ENCODE measurements at regions not wholly inside any gene's neighbourhood (a gene's known extent, or its start where the extent isn't known, plus 50 kb on each side); places are given as distances from the start of the nearest gene placed in this dataset.

DNA sequence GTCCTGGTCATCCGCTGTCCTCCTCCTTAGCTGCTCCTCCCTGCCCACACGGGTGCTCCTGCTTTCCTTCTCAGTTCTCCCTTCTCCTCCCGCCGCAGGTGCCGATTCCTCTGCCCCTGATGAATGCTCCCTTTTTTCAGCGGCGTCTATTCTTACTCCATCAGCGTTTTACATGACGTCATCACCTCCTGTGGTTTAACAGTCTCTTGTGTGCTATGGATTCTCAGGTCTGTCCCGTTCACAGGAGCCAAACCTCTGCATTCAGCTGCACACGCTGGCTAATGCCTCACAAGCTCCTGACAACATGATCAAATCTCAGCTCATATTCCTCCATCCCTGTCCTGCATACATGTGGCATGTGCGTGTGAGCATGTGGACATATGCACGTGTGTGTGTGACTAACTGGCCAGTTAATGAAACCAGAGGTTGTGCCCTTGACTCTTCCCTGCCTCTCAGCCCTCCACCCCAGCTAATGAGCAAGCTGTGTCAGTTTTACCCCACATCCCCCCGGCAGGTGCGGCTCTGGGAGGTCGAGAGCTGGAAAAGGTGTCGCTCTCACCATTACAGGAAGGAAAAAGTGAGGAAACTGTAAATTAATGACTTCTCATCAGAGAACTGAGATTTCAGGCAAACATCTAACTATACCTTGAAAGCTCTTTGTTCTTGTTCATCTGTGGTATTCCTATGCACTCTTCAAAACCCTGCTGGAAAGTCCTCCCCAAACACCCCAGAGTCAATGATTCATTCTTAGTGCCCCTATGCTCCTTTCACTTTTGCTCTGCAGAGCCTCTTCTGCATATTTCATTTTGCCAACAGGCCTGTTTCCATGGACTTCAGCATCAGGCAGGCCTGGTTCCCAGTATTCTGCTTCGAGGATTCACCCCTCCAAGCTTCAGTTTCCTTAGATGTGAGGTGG is 163.1 kb downstream of the TTLL2 start:
- no peaks in the 10 kb centered on the region for H3K4me1 ChIP-seq
- no peak for ATAC-seq
- TF ChIP-seq, protein P1, sequence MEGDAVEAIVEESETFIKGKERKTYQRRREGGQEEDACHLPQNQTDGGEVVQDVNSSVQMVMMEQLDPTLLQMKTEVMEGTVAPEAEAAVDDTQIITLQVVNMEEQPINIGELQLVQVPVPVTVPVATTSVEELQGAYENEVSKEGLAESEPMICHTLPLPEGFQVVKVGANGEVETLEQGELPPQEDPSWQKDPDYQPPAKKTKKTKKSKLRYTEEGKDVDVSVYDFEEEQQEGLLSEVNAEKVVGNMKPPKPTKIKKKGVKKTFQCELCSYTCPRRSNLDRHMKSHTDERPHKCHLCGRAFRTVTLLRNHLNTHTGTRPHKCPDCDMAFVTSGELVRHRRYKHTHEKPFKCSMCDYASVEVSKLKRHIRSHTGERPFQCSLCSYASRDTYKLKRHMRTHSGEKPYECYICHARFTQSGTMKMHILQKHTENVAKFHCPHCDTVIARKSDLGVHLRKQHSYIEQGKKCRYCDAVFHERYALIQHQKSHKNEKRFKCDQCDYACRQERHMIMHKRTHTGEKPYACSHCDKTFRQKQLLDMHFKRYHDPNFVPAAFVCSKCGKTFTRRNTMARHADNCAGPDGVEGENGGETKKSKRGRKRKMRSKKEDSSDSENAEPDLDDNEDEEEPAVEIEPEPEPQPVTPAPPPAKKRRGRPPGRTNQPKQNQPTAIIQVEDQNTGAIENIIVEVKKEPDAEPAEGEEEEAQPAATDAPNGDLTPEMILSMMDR (IDR thresholded peaks at IDR 0.05): no peak
- DNase-seq: no peak
- H3K36me3 ChIP-seq: no peaks in the 10 kb centered on the region
- no peak overlapping the region for H3K27ac ChIP-seq
- no peaks in the 10 kb centered on the region for H3K9me3 ChIP-seq
- H3K4me3 ChIP-seq: no peak overlapping the region
- H3K27me3 ChIP-seq: no peaks in the 10 kb centered on the region
- intact Hi-C loops (cut with DNase I): no loop called here

DNA sequence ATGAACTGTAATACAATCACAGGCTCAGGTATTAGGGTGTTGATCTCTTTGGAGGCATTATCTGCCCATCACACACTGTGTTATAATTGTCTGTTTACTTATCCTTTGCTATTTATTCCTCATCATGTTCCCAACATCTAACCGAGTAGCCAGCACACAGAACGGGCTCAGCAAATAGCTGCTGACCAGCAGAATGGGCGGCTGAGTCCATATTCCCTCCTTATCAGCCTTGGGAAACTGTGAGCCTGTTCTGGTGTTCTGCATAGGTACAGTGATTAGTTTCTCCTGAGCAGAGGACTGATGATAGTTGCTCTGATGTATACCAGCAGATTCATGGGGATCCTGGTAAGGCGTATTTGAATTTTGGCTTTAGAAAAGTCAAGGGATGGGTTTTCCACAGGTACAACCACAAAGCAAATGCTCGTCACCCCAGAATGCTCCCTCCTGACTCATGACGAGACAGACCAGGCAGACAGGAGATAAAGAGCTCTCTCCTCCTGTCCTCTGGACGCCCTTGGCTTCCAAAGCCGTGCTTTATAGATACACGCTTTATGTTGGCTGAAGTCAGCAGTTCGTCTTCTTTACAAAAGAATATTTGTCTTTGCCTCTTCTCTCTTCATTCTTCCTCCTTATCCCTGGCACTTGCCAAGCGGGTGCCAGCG is 166.7 kb downstream of the TTLL2 start:
- no peak overlapping the region for H3K4me3 ChIP-seq
- intact Hi-C loops (cut with DNase I): loop anchor here (5.0 kb wide), 1 partner anchor 411 kb away; no protein-coding TSS in a partner anchor

DNA sequence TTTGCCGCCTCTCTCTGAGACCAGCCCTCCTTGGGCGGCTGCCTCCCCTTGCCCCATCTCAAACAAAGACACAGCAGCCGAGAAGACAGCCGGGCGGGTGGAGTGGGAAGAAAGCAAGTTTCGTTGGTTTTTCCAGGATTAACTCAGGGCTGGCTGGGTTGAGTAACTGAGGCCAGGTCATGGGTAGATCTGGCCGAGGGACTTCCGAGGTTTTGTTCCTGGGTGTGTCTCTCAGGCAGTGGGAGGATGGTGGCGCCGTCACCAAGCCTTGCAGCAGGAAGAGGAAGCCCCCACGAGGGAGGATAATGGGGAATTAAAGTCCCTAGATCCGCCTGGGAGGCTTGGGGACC is 167.2 kb downstream of the TTLL2 start:
- peak; percentile 88 for ATAC-seq
- no peak overlapping the region for H3K27ac ChIP-seq
- H3K36me3 ChIP-seq: no peaks in the 10 kb centered on the region
- peak; percentile 73 for DNase-seq
- H3K9me3 ChIP-seq: no peaks in the 10 kb centered on the region
- intact Hi-C loops (cut with DNase I): loop anchor here (5.0 kb wide), 1 partner anchor 410 kb away; no protein-coding TSS in a partner anchor
- TF ChIP-seq, protein P1 (IDR thresholded peaks at IDR 0.05): no peak
- H3K4me1 ChIP-seq: peaks cover 5% of the 10 kb centered on the region
- H3K27me3 ChIP-seq: no peaks in the 10 kb centered on the region
- H3K4me3 ChIP-seq: no peak overlapping the region

More for the DNA sequence above, 166.7 kb downstream of the TTLL2 start:
- Histone ChIP-seq H3K9me3 (no peaks in the 10 kb centered on the region), H3K36me3 (no peaks in the 10 kb centered on the region), H3K27me3 (no peaks in the 10 kb centered on the region), H3K4me1 (peaks cover 5% of the 10 kb centered on the region), H3K27ac (no peak overlapping the region)
- TF ChIP-seq, protein P1 (IDR thresholded peaks at IDR 0.05): no peak
- peak; percentile 3 for DNase-seq
- no peak for ATAC-seq

DNA sequence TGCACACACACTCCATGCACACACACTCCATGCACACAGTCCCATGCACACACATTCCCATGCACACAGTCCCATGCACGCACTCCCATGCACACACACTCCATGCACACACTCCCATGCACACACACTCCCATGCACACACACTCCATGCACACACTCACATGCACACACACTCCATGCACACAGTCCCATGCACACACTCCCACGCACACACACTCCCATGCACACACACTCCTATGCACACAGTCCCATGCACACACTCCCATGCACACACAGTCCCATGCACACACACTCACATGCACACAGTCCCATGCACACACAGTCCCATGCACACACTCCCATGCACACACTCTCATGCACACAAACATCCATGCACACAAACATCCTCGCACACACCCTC is 168.4 kb downstream of the TTLL2 start:
- intact Hi-C loops (cut with DNase I): loop anchor here (5.0 kb wide), 1 partner anchor 409 kb away; no protein-coding TSS in a partner anchor
- ATAC-seq (no peak), DNase-seq (no peak)

DNA sequence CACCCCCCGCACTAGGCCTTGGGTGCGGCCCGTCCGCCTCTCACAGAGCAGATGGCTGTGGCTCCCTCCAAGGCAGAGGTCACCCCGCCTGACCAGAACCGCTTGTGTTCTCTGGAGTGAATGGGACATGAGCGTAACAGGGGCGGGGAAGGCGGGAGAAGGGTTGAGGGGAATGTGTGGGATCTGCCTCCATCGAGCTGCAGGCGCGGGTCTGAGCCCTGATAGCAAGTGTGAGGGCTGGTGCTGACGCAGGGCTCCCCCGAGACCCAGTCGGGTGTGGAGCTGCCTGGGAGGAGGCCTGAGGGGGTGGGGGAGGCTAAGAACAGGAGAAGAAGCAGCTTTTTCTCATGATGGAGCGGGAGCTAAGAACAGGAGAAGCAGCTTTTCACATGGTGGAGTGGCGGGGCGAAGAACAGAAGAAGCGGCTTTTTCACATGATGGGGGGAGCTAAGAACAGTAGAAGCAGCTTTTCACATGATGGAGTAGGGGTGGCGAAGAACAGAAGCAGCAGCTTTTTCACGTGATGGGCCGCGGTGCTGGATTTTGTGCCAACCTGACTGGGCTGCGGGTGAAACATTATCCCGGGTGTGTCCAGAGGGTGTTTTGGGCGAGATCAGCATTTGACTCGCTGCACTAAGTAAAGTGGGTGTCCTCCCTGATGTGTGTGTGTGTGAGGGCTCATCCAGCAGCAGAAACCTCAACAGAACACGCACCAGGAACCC is 169.3 kb downstream of the TTLL2 start:
- intact Hi-C loops (cut with DNase I): loop anchor here (5.0 kb wide), 1 partner anchor 408 kb away; no protein-coding TSS in a partner anchor

More for the DNA sequence above, 168.4 kb downstream of the TTLL2 start:
- Histone ChIP-seq H3K4me3 (no peak overlapping the region), H3K36me3 (no peaks in the 10 kb centered on the region), H3K4me1 (peaks cover 5% of the 10 kb centered on the region), H3K9me3 (no peaks in the 10 kb centered on the region), H3K27ac (no peak overlapping the region), H3K27me3 (no peaks in the 10 kb centered on the region)
- TF ChIP-seq, protein P1 (IDR thresholded peaks at IDR 0.05): no peak

More for the DNA sequence above, 169.3 kb downstream of the TTLL2 start:
- no peak overlapping the region for H3K27ac ChIP-seq
- no peak for ATAC-seq
- H3K4me3 ChIP-seq: no peak overlapping the region
- TF ChIP-seq, protein P1 (IDR thresholded peaks at IDR 0.05): no peak
- no peaks in the 10 kb centered on the region for H3K36me3 ChIP-seq
- no peaks in the 10 kb centered on the region for H3K9me3 ChIP-seq
- DNase-seq: peak; percentile 44
- no peaks in the 10 kb centered on the region for H3K27me3 ChIP-seq
- peaks cover 5% of the 10 kb centered on the region for H3K4me1 ChIP-seq

Measured in upper lobe of right lung (tissue), 1 donor.